HepG2 (cell line): ENCODE measurements at regions not wholly inside any gene's neighbourhood (a gene's known extent, or its start where the extent isn't known, plus 50 kb on each side); places are given as distances from the start of the nearest gene placed in this dataset.

ENCODE experiments used
- CBX2 ChIP-seq, 2 experiments: fragments of 200-600 bp in 1 of 2; sonication (generic); formaldehyde crosslinking in 1 of 2; IDR thresholded peaks; 2 replicates each; pipeline versions ENCODE4 v1.7.0 to v1.8.1; 2018 to 2022; ENCODE audit warnings: low read depth in 2 of 2, low read length in 1 of 2, mild to moderate bottlenecking in 1 of 2, missing genetic modification reagents in 1 of 2
- EHMT2 ChIP-seq: fragments of 200-600 bp; sonication (generic); IDR thresholded peaks from 2 replicates; pipeline ENCODE4 v1.7.0; 2017; ENCODE audit warnings: antibody characterized with exemption, low read depth, low read length, borderline replicate concordance

GRCh38 chr9:10686943-10687342, 74.1 kb upstream of the PTPRD start:
- TF ChIP-seq CBX2 (IDR thresholded peaks at IDR 0.05; ENCODE audit: low read depth, low read length) (no peak), CBX2 (CRISPR knock-in tag; IDR thresholded peaks at IDR 0.05; ENCODE audit: low read depth) (no peak), EHMT2 (no peak)
